Body of pancreas (tissue), 4 donors: ENCODE measurements at regions not wholly inside any gene's neighbourhood (a gene's known extent, or its start where the extent isn't known, plus 50 kb on each side); places are given as distances from the start of the nearest gene placed in this dataset.

Source experiments
- POLR2A ChIP-seq, 3 donors: fragments of 450-650 bp; IDR thresholded peaks; one replicate each; pipeline ENCODE4 v1.6.1; 2016; ENCODE audit warnings: antibody characterized with exemption in 3 of 3, mild to moderate bottlenecking in 2 of 3
- TF ChIP-seq, protein P1 (sequence below), 7 experiments: fragments of 450-650 bp in 4 of 7; fragments of 200-600 bp in 3 of 7; sonication (generic) in 3 of 7; IDR thresholded peaks; one replicate each; pipeline ENCODE4 v1.5.1; 2016 to 2019; ENCODE audit warnings: antibody characterized with exemption in 7 of 7

DNA sequence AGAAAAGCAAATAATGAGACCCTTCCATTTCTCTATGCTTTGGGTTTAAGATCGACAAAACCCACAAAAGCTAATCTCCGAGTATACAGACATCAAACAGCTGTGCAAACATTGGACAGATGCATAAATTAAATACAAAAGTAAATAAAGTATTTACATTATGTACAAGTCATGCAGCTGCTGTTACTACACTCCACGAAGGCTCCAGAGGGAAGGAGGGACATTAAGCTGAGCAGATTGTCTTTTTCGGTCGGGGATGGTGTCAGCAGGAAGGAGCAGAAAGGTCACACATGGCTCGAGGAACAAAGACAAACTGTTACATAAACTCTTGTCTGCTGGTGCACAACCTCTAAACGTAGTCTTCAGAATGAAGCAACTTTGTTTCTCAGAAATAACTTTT lies 88.8 kb upstream of the BARX2 start:
- TF ChIP-seq, protein P1, sequence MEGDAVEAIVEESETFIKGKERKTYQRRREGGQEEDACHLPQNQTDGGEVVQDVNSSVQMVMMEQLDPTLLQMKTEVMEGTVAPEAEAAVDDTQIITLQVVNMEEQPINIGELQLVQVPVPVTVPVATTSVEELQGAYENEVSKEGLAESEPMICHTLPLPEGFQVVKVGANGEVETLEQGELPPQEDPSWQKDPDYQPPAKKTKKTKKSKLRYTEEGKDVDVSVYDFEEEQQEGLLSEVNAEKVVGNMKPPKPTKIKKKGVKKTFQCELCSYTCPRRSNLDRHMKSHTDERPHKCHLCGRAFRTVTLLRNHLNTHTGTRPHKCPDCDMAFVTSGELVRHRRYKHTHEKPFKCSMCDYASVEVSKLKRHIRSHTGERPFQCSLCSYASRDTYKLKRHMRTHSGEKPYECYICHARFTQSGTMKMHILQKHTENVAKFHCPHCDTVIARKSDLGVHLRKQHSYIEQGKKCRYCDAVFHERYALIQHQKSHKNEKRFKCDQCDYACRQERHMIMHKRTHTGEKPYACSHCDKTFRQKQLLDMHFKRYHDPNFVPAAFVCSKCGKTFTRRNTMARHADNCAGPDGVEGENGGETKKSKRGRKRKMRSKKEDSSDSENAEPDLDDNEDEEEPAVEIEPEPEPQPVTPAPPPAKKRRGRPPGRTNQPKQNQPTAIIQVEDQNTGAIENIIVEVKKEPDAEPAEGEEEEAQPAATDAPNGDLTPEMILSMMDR (IDR thresholded peaks at IDR 0.05): no peak
- no peak for TF ChIP-seq POLR2A (IDR thresholded peaks at IDR 0.05)
